Neural crest cell (in vitro differentiated cells): ENCODE measurements at regions not wholly inside any gene's neighbourhood (a gene's known extent, or its start where the extent isn't known, plus 50 kb on each side); places are given as distances from the start of the nearest gene placed in this dataset.

Source experiments
- DNase-seq: peaks from one replicate; pipeline ENCODE4 v3.0.0; 2021; ENCODE audit warnings: low read depth, mixed read lengths, low spot score
- H3K27ac Mint-ChIP-seq: one replicate; pipeline ENCODE4 v1.8.0; 2021; ENCODE audit warnings: mild to moderate bottlenecking, mixed read lengths; ENCODE audit not compliant: unreplicated experiment
- H3K27me3 Mint-ChIP-seq: 2 replicates; pipeline ENCODE4 v1.8.0; 2021; ENCODE audit warnings: low read depth, mild to moderate bottlenecking, mixed read lengths
- H3K36me3 Mint-ChIP-seq: 2 replicates; pipeline ENCODE4 v1.8.0; 2021; ENCODE audit warnings: low read depth, mild to moderate bottlenecking, mixed read lengths
- H3K4me1 Mint-ChIP-seq: 2 replicates; pipeline ENCODE4 v1.8.0; 2021; ENCODE audit warnings: mixed read lengths
- H3K4me3 Mint-ChIP-seq: one replicate; pipeline ENCODE4 v1.8.0; 2021; ENCODE audit warnings: mild to moderate bottlenecking, mixed read lengths
- H3K9me3 Mint-ChIP-seq: 2 replicates; pipeline ENCODE4 v1.8.0; 2021; ENCODE audit warnings: mixed read lengths
- TF ChIP-seq, protein P1 (sequence below): fragments of 200-600 bp; sonication (generic); conservative IDR thresholded peaks from 2 replicates; pipeline ENCODE4 v1.5.0; 2021; ENCODE audit warnings: antibody characterized with exemption, mild to moderate bottlenecking

DNA sequence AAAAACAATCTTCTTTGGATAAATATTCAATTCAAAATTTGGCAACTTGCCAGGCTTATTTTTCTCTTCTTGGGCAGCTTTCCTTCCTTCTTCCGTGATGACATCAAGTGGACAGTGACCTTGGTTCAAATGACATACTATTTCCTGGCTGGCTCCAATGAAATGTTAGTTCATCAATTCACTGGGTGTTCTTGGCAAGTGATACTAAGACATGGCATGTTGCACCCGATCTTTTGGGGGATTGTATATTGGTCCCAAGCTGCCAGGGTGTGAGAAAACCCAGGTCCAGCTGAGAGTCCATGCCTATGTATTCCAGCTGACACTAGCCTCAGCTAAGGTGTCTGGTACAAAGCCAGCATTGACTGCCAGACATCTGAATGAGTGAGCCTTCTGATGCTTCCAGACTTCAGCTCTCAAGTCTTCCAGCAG lies 252.9 kb downstream of the MAT2B start:
- Mint-ChIP-seq H3K4me1 (no peaks in the 10 kb centered on the region), H3K9me3 (no peaks in the 10 kb centered on the region), H3K27me3 (peaks cover 23% of the 10 kb centered on the region), H3K4me3 (no peak overlapping the region), H3K36me3 (no peaks in the 10 kb centered on the region), H3K27ac (no peak overlapping the region)
- DNase-seq = no peak
- TF ChIP-seq, protein P1, sequence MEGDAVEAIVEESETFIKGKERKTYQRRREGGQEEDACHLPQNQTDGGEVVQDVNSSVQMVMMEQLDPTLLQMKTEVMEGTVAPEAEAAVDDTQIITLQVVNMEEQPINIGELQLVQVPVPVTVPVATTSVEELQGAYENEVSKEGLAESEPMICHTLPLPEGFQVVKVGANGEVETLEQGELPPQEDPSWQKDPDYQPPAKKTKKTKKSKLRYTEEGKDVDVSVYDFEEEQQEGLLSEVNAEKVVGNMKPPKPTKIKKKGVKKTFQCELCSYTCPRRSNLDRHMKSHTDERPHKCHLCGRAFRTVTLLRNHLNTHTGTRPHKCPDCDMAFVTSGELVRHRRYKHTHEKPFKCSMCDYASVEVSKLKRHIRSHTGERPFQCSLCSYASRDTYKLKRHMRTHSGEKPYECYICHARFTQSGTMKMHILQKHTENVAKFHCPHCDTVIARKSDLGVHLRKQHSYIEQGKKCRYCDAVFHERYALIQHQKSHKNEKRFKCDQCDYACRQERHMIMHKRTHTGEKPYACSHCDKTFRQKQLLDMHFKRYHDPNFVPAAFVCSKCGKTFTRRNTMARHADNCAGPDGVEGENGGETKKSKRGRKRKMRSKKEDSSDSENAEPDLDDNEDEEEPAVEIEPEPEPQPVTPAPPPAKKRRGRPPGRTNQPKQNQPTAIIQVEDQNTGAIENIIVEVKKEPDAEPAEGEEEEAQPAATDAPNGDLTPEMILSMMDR = no peak

DNA sequence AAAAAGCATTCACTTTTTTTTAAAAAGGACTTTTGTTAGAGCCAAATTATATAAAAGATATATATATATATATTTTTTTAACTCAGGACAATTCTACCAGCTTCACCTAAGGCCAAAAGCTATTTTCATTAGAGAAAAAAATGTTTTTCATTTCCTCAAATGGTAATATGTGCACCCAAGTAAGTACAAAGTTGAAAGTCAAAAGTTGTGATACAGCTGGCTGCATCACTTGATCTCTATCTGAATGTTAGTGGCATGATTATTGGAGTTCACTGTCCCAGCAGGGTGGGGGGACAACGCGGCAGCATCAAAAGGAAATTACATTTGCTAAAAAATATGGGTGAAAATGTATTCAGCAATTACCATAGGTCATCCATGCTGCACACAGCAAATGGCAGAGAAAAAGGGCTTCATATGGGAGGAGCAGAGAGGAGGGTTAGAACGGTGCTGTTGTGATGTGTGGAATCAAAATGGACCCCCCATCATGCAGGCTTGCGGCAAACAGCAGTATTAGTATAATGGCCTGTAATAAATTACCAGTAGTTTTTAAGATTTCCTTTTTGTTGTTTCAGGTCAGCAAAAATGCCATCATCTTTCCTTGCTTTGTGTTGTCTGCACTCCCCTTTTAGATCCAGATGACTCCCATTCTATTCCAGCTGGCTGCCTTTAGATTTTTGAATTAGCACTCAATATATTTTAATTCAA lies 253.7 kb downstream of the MAT2B start:
- DNase-seq = no peak
- H3K36me3 Mint-ChIP-seq = no peaks in the 10 kb centered on the region
- no peaks in the 10 kb centered on the region for H3K9me3 Mint-ChIP-seq
- peaks cover 18% of the 10 kb centered on the region for H3K27me3 Mint-ChIP-seq
- no peaks in the 10 kb centered on the region for H3K4me1 Mint-ChIP-seq
- H3K4me3 Mint-ChIP-seq = no peak overlapping the region
- TF ChIP-seq, protein P1 = no peak
- no peak overlapping the region for H3K27ac Mint-ChIP-seq

DNA sequence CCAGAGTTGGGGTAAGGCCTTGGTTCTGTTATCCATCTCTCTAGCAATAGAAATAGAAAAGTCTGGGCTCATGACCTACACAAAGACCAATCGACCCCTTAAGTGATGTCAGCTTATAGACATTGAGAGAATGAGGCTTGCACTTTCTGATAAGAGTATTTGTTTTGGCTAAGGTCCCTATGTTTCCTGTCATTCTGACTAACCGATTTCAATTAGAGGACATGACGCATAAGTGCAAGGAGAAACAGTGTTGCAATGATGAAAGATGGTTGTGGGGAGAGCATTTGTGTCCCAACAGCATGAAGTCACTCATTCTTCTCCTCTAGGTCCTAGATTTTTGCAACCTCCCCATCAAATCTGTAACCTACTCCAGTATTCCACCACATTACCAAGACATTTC lies 255.1 kb downstream of the MAT2B start:
- Mint-ChIP-seq H3K4me1 (no peaks in the 10 kb centered on the region), H3K9me3 (no peaks in the 10 kb centered on the region), H3K36me3 (no peaks in the 10 kb centered on the region), H3K4me3 (no peak overlapping the region), H3K27me3 (peaks cover 13% of the 10 kb centered on the region), H3K27ac (no peak overlapping the region)
- no peak for DNase-seq
- TF ChIP-seq, protein P1 = no peak

DNA sequence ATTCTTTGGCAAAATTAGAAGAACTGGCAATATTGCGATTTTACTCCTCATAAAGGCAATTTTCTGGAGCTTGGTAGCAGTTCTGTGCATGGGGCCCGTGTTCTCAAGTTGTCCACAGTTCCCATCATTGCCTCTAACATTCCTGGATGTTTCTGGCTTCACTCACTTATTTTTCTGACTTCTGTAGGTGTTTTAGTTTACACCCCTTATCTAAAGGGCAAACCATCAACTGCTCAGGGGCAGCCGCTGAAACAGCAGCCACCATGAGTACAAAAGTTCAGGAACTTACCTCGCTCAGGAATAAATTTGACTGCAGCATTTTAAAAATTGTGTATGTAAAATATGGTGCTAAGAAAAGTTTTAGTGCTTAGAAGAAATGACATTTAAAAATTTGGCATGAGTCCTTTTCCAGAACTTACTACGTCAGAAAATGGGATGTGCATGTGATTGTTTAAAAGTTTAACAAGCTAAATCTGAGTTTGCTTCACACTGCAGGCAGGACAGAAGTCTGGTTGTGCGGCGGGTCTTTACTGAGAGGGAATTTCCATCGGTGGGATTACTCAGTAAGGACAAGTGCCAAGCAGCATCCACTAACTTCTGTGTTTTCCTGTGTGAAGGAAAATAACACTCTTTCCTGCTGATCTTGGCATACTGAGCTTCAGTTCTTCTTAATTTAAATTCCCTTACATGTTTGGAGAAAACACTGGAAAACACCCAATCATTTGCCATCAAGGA lies 261.7 kb downstream of the MAT2B start:
- no peak overlapping the region for H3K27ac Mint-ChIP-seq
- no peak overlapping the region for H3K4me3 Mint-ChIP-seq
- TF ChIP-seq, protein P1 = no peak
- H3K36me3 Mint-ChIP-seq = no peaks in the 10 kb centered on the region
- no peak for DNase-seq
- H3K4me1 Mint-ChIP-seq = peaks cover 3% of the 10 kb centered on the region
- H3K9me3 Mint-ChIP-seq = no peaks in the 10 kb centered on the region
- H3K27me3 Mint-ChIP-seq = peaks cover 12% of the 10 kb centered on the region

DNA sequence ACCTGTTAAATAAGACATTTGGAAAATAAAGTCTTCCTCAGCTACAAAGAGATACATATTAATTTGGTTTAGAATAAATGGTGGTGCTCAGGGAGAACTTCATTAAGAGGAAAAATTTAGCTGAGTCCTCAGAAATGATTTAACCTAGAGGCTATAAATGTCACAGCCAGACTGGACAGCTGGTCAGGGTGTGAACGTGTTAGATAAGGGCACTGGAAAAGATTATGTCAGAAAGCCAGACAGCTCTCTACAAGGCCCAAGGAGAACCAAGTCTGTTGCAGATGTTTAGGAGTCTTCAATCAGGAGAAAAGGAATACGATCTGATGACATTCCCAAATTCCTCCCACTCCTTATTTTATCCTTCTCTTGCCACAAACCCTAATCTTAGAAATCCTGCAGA lies 265.2 kb downstream of the MAT2B start:
- Mint-ChIP-seq H3K27me3 (peaks cover 9% of the 10 kb centered on the region), H3K36me3 (no peaks in the 10 kb centered on the region), H3K9me3 (no peaks in the 10 kb centered on the region), H3K4me1 (peaks cover 7% of the 10 kb centered on the region), H3K27ac (no peak overlapping the region), H3K4me3 (no peak overlapping the region)
- DNase-seq = no peak
- TF ChIP-seq, protein P1 = no peak
